Calu3 (cell line): ENCODE measurements at regions not wholly inside any gene's neighbourhood (a gene's known extent, or its start where the extent isn't known, plus 50 kb on each side); places are given as distances from the start of the nearest gene placed in this dataset.

Experiments
- BruUV-seq: library from RNA; stranded (reverse); fragments of 400-500 nt; replicated peaks from 2 replicates; lab custom pipeline; 2021; lab: Mats Ljungman, UMichigan
- CTCF ChIA-PET: fragments of 300-600 bp; sonication (Branson Sonifier 250); formaldehyde crosslinking; loops from one replicate; lab custom pipeline; 2022; ENCODE audit warnings: antibody characterized with exemption; lab: Charles Lee
- DNase-seq: peaks from one replicate; pipeline ENCODE4 v3.0.0; 2022
- H3K27ac Mint-ChIP-seq: one replicate; pipeline ENCODE4 v1.8.0; 2022; ENCODE audit warnings: mixed read lengths; ENCODE audit not compliant: unreplicated experiment
- H3K27me3 Mint-ChIP-seq: one replicate; pipeline ENCODE4 v1.8.0; 2022; ENCODE audit warnings: mixed read lengths; ENCODE audit not compliant: unreplicated experiment
- H3K36me3 Mint-ChIP-seq: one replicate; pipeline ENCODE4 v1.8.0; 2022; ENCODE audit warnings: mild to moderate bottlenecking, moderate library complexity, mixed read lengths; ENCODE audit not compliant: insufficient read depth, unreplicated experiment
- H3K4me1 Mint-ChIP-seq: one replicate; pipeline ENCODE4 v1.8.0; 2022; ENCODE audit warnings: mild to moderate bottlenecking, low read depth, mixed read lengths; ENCODE audit not compliant: unreplicated experiment
- H3K4me3 Mint-ChIP-seq: one replicate; pipeline ENCODE4 v1.8.0; 2022; ENCODE audit warnings: mild to moderate bottlenecking, low read depth, moderate library complexity, mixed read lengths; ENCODE audit not compliant: unreplicated experiment
- H3K9me3 Mint-ChIP-seq: one replicate; pipeline ENCODE4 v1.8.0; 2022; ENCODE audit warnings: low read depth, mixed read lengths; ENCODE audit not compliant: unreplicated experiment
- intact Hi-C: fragments of 100-400 bp; cut with micrococcal nuclease; formaldehyde crosslinking; loops from one replicate; pipeline ENCODE4 v1.10.0; 2022; ENCODE audit not compliant: unreplicated experiment
- TF ChIP-seq, protein P1 (sequence below): fragments of 200-600 bp; IDR thresholded peaks from one replicate; pipeline ENCODE4 v1.8.0; 2022; ENCODE audit warnings: antibody characterized with exemption; ENCODE audit not compliant: unreplicated experiment

GRCh38 chr4:71283642-71284257 lies 55.1 kb upstream of the SLC4A4 start:
- no peak for DNase-seq
- CTCF ChIA-PET, result no interaction called here
- Mint-ChIP-seq H3K9me3 (no peaks in the 10 kb centered on the region), H3K36me3 (no peaks in the 10 kb centered on the region), H3K27me3 (no peaks in the 10 kb centered on the region), H3K4me3 (no peak overlapping the region), H3K4me1 (no peaks in the 10 kb centered on the region), H3K27ac (no peak overlapping the region)
- intact Hi-C loops, result no loop called here
- TF ChIP-seq, protein P1, sequence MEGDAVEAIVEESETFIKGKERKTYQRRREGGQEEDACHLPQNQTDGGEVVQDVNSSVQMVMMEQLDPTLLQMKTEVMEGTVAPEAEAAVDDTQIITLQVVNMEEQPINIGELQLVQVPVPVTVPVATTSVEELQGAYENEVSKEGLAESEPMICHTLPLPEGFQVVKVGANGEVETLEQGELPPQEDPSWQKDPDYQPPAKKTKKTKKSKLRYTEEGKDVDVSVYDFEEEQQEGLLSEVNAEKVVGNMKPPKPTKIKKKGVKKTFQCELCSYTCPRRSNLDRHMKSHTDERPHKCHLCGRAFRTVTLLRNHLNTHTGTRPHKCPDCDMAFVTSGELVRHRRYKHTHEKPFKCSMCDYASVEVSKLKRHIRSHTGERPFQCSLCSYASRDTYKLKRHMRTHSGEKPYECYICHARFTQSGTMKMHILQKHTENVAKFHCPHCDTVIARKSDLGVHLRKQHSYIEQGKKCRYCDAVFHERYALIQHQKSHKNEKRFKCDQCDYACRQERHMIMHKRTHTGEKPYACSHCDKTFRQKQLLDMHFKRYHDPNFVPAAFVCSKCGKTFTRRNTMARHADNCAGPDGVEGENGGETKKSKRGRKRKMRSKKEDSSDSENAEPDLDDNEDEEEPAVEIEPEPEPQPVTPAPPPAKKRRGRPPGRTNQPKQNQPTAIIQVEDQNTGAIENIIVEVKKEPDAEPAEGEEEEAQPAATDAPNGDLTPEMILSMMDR, result no peak
- no TSS peak for BruUV-seq

GRCh38 chr4:71287305-71287704 lies 51.5 kb upstream of the SLC4A4 start:
- BruUV-seq, result no TSS peak
- intact Hi-C loops, result no loop called here
- H3K36me3 Mint-ChIP-seq, result no peaks in the 10 kb centered on the region
- TF ChIP-seq, protein P1, result no peak
- H3K9me3 Mint-ChIP-seq, result no peaks in the 10 kb centered on the region
- H3K4me1 Mint-ChIP-seq, result peaks cover 18% of the 10 kb centered on the region
- H3K27ac Mint-ChIP-seq, result no peak overlapping the region
- H3K4me3 Mint-ChIP-seq, result no peak overlapping the region
- CTCF ChIA-PET, result no interaction called here
- no peak for DNase-seq
- no peaks in the 10 kb centered on the region for H3K27me3 Mint-ChIP-seq

- Mint-ChIP-seq H3K36me3 (no peaks in the 10 kb centered on the region), H3K27me3 (no peaks in the 10 kb centered on the region), H3K4me3 (no peak overlapping the region), H3K9me3 (no peaks in the 10 kb centered on the region), H3K4me1 (peaks cover 18% of the 10 kb centered on the region), H3K27ac (no peak overlapping the region)
- no TSS peak for BruUV-seq
- no peak for DNase-seq
- CTCF ChIA-PET, result interaction anchor here (0.7 to 1.2 kb wide), 2 partner anchors 9 to 10 kb away, joined by 3 read pairs; no protein-coding TSS in a partner anchor
- intact Hi-C loops, result no loop called here
- TF ChIP-seq, protein P1, result no peak
Measured at GRCh38 chr4:71288875-71289274, 49.9 kb upstream of the SLC4A4 start.
